WTC11 (cell line): ENCODE measurements at regions not wholly inside any gene's neighbourhood (a gene's known extent, or its start where the extent isn't known, plus 50 kb on each side); places are given as distances from the start of the nearest gene placed in this dataset.

ENCODE experiments used
- ATAC-seq: fragments of 200-7000 bp; cut with Tn5 transposase; 2 replicates; pipeline ENCODE4 v1.10.0; 2021; ENCODE audit warnings: mild to moderate bottlenecking, moderate library complexity
- CTCF ChIA-PET: fragments of 300-600 bp; sonication (Branson Sonifier 250); formaldehyde crosslinking; loops from one replicate; lab custom pipeline; 2021; ENCODE audit warnings: antibody characterized with exemption; lab: Charles Lee
- POLR2A ChIA-PET: fragments of 350-600 bp; sonication (Branson Sonifier 250); formaldehyde crosslinking; loops from one replicate; lab custom pipeline; 2021; ENCODE audit warnings: antibody characterized with exemption; lab: Charles Lee
- DNase-seq: peaks from one replicate; pipeline ENCODE4 v3.0.0; 2021; ENCODE audit warnings: low spot score
- H3K27ac Mint-ChIP-seq: 2 replicates; pipeline ENCODE4 v1.8.0; 2021; ENCODE audit warnings: mixed read lengths
- H3K27me3 Mint-ChIP-seq: 2 replicates; pipeline ENCODE4 v1.8.0; 2021; ENCODE audit warnings: low read depth, mild to moderate bottlenecking, moderate library complexity, mixed read lengths
- H3K36me3 Mint-ChIP-seq: 2 replicates; pipeline ENCODE4 v1.8.0; 2021; ENCODE audit warnings: mixed read lengths
- H3K4me1 Mint-ChIP-seq: 2 replicates; pipeline ENCODE4 v1.8.0; 2022; ENCODE audit warnings: mixed read lengths
- H3K4me3 Mint-ChIP-seq: 2 replicates; pipeline ENCODE4 v1.8.0; 2021; ENCODE audit warnings: mild to moderate bottlenecking, moderate library complexity, mixed read lengths
- H3K9me3 Mint-ChIP-seq: 2 replicates; pipeline ENCODE4 v1.8.0; 2021; ENCODE audit warnings: mixed read lengths
- CBFB ChIP-seq: sonication (generic); formaldehyde crosslinking; IDR thresholded peaks from 2 replicates; pipeline ENCODE4 v1.8.1; 2022; ENCODE audit warnings: mild to moderate bottlenecking, low read depth, missing genetic modification reagents
- JAZF1 ChIP-seq: fragments of 250-450 bp; sonication (Bioruptor Pico); IDR thresholded peaks from 2 replicates; pipeline ENCODE4 v1.9.0; 2021; ENCODE audit warnings: moderate library complexity, mild to moderate bottlenecking, inconsistent platforms
- MXD4 ChIP-seq: fragments of 250-450 bp; sonication (Bioruptor Pico); IDR thresholded peaks from 2 replicates; pipeline ENCODE4 v1.8.0; 2021; ENCODE audit warnings: mild to moderate bottlenecking, moderate library complexity, borderline replicate concordance
- NFATC4 ChIP-seq: fragments of 250-450 bp; sonication (Bioruptor Pico); IDR thresholded peaks from 2 replicates; pipeline ENCODE4 v1.9.0; 2021; ENCODE audit warnings: mild to moderate bottlenecking
- NFE2L1 ChIP-seq: sonication (generic); formaldehyde crosslinking; IDR thresholded peaks from 2 replicates; pipeline ENCODE4 v1.8.1; 2023; ENCODE audit warnings: missing genetic modification reagents
- NR2C2 ChIP-seq: sonication (generic); formaldehyde crosslinking; IDR thresholded peaks from 2 replicates; pipeline ENCODE4 v1.8.0; 2022; ENCODE audit warnings: mild to moderate bottlenecking, missing genetic modification reagents
- PRRX2 ChIP-seq: fragments of 250-450 bp; sonication (Bioruptor Pico); IDR thresholded peaks from 2 replicates; pipeline ENCODE4 v1.8.0; 2021; ENCODE audit warnings: mild to moderate bottlenecking
- SP1 ChIP-seq: sonication (generic); formaldehyde crosslinking; conservative IDR thresholded peaks from 2 replicates; pipeline ENCODE4 v1.8.1; 2022; ENCODE audit warnings: missing genetic modification reagents
- ZNF121 ChIP-seq: sonication (generic); formaldehyde crosslinking; IDR thresholded peaks from 2 replicates; pipeline ENCODE4 v1.8.0; 2023; ENCODE audit warnings: missing genetic modification reagents
- TF ChIP-seq, protein P1 (sequence below): sonication (generic); formaldehyde crosslinking; IDR thresholded peaks from 2 replicates; pipeline ENCODE4 v1.8.0; 2022; ENCODE audit warnings: mild to moderate bottlenecking, missing genetic modification reagents
- TF ChIP-seq, protein P2 (sequence below): sonication (generic); formaldehyde crosslinking; IDR thresholded peaks from 2 replicates; pipeline ENCODE4 v1.8.1; 2022; ENCODE audit warnings: low read depth, missing genetic modification reagents, borderline replicate concordance
- TF ChIP-seq, protein P3 (sequence below): sonication (generic); formaldehyde crosslinking; IDR thresholded peaks from 2 replicates; pipeline ENCODE4 v1.8.0; 2022; ENCODE audit warnings: mild to moderate bottlenecking, missing genetic modification reagents
- TF ChIP-seq, protein P4 (sequence below): fragments of 250-450 bp; sonication (Bioruptor Pico); IDR thresholded peaks from 2 replicates; pipeline ENCODE4 v1.8.0; 2021; ENCODE audit warnings: mild to moderate bottlenecking
- TF ChIP-seq, protein P5 (sequence below): fragments of 200-600 bp; IDR thresholded peaks from 2 replicates; pipeline ENCODE4 v1.8.0; 2022; ENCODE audit warnings: antibody characterized with exemption
- TF ChIP-seq, protein P6 (sequence below): fragments of 250-450 bp; sonication (Bioruptor Pico); IDR thresholded peaks from 2 replicates; pipeline ENCODE4 v1.9.0; 2021; ENCODE audit warnings: mild to moderate bottlenecking
- TF ChIP-seq, protein P7 (sequence below): sonication (generic); formaldehyde crosslinking; IDR thresholded peaks from 2 replicates; pipeline ENCODE4 v1.8.1; 2023; ENCODE audit warnings: mild to moderate bottlenecking, missing genetic modification reagents
- TF ChIP-seq, protein P8 (sequence below): sonication (generic); formaldehyde crosslinking; IDR thresholded peaks from 2 replicates; pipeline ENCODE4 v1.8.1; 2023; ENCODE audit warnings: mild to moderate bottlenecking, missing genetic modification reagents, borderline replicate concordance

DNA sequence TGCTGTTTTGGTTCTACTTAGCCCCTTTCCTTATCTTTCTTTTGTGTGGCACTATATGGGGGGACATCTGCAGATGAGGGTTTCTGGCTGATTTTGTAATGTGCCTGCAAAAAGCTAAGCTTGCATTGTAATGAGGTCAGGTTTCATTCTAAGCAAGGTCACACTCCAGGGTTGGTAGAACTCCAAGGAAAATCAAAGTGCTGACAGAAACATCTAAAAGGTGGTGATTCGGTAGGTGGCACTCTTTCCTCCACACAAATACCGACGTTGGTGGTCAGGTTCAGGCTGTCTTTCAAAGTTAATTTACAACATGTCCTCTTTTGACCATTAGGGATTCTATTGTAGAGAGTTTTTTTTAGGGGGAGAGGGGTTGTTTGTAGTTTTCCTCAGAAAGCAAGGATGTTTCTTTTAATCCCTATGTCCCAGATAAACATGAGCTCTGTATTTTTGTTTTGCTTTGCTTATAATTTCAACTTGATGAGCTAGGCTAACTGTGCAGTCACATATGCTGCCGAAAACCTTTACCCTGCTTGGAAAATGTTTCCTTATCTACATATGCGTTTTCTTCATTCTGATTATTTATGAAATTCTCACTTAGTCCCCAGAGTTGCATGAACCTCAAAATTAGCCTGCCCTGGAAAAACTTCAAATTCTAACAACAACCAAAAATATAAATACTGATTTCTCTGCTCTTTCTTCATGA lies 434.2 kb downstream of the PPARGC1A start:
- POLR2A ChIA-PET = no interaction called here
- DNase-seq (peak; percentile 24), ATAC-seq (peak; percentile 99)
- Mint-ChIP-seq H3K36me3 (no peaks in the 10 kb centered on the region), H3K9me3 (no peaks in the 10 kb centered on the region), H3K27me3 (no peaks in the 10 kb centered on the region; the same call in 1 of the 2 replicates), H3K4me1 (peaks cover 17% of the 10 kb centered on the region), H3K4me3 (no peak overlapping the region)
- CTCF ChIA-PET = interaction anchor here (0.9 to 1.7 kb wide), 5 partner anchors 21 to 477 kb away, joined by 3 to 9 read pairs (median 4); no protein-coding TSS in a partner anchor
- TF ChIP-seq PRRX2 (CRISPR knock-in tag) (no peak), NFATC4 (no peak), NR2C2 (CRISPR knock-in tag) (no peak)
- TF ChIP-seq, protein P1, sequence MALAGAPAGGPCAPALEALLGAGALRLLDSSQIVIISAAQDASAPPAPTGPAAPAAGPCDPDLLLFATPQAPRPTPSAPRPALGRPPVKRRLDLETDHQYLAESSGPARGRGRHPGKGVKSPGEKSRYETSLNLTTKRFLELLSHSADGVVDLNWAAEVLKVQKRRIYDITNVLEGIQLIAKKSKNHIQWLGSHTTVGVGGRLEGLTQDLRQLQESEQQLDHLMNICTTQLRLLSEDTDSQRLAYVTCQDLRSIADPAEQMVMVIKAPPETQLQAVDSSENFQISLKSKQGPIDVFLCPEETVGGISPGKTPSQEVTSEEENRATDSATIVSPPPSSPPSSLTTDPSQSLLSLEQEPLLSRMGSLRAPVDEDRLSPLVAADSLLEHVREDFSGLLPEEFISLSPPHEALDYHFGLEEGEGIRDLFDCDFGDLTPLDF (CRISPR knock-in tag) = no peak
- TF ChIP-seq, protein P2, sequence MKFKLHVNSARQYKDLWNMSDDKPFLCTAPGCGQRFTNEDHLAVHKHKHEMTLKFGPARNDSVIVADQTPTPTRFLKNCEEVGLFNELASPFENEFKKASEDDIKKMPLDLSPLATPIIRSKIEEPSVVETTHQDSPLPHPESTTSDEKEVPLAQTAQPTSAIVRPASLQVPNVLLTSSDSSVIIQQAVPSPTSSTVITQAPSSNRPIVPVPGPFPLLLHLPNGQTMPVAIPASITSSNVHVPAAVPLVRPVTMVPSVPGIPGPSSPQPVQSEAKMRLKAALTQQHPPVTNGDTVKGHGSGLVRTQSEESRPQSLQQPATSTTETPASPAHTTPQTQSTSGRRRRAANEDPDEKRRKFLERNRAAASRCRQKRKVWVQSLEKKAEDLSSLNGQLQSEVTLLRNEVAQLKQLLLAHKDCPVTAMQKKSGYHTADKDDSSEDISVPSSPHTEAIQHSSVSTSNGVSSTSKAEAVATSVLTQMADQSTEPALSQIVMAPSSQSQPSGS = no peak
- TF ChIP-seq, protein P3, sequence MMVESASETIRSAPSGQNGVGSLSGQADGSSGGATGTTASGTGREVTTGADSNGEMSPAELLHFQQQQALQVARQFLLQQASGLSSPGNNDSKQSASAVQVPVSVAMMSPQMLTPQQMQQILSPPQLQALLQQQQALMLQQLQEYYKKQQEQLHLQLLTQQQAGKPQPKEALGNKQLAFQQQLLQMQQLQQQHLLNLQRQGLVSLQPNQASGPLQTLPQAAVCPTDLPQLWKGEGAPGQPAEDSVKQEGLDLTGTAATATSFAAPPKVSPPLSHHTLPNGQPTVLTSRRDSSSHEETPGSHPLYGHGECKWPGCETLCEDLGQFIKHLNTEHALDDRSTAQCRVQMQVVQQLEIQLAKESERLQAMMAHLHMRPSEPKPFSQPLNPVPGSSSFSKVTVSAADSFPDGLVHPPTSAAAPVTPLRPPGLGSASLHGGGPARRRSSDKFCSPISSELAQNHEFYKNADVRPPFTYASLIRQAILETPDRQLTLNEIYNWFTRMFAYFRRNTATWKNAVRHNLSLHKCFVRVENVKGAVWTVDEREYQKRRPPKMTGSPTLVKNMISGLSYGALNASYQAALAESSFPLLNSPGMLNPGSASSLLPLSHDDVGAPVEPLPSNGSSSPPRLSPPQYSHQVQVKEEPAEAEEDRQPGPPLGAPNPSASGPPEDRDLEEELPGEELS (CRISPR knock-in tag) = no peak
- TF ChIP-seq, protein P4, sequence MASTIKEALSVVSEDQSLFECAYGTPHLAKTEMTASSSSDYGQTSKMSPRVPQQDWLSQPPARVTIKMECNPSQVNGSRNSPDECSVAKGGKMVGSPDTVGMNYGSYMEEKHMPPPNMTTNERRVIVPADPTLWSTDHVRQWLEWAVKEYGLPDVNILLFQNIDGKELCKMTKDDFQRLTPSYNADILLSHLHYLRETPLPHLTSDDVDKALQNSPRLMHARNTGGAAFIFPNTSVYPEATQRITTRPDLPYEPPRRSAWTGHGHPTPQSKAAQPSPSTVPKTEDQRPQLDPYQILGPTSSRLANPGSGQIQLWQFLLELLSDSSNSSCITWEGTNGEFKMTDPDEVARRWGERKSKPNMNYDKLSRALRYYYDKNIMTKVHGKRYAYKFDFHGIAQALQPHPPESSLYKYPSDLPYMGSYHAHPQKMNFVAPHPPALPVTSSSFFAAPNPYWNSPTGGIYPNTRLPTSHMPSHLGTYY (CRISPR knock-in tag) = no peak
- TF ChIP-seq, protein P5, sequence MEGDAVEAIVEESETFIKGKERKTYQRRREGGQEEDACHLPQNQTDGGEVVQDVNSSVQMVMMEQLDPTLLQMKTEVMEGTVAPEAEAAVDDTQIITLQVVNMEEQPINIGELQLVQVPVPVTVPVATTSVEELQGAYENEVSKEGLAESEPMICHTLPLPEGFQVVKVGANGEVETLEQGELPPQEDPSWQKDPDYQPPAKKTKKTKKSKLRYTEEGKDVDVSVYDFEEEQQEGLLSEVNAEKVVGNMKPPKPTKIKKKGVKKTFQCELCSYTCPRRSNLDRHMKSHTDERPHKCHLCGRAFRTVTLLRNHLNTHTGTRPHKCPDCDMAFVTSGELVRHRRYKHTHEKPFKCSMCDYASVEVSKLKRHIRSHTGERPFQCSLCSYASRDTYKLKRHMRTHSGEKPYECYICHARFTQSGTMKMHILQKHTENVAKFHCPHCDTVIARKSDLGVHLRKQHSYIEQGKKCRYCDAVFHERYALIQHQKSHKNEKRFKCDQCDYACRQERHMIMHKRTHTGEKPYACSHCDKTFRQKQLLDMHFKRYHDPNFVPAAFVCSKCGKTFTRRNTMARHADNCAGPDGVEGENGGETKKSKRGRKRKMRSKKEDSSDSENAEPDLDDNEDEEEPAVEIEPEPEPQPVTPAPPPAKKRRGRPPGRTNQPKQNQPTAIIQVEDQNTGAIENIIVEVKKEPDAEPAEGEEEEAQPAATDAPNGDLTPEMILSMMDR = no peak
- TF ChIP-seq, all 79 proteins: peak for 0
- H3K27ac Mint-ChIP-seq = no peak overlapping the region

DNA sequence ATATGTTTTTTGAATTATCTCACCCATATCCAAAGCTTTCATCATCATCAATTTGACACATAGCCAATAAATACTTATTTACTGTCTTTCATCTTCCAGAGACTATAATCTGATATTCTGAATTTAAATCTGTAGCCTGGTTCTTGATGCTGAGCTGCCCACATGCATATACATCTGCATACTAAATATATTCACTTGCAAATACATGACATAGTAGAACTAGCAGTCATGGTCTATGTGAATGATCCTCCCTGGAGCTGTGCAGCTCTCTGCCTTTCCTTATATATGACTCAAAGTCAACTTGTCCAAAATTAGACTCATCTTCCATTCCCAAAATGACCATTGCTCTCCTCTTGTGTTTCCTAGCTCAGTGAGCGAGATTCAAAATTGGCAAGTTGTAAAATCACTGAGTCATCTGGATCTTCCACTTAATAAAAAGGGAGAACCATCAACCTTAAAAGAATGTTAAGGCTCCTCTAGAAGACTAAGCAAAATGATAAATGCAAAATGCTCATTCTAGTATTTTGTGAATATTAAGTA lies 448.2 kb downstream of the PPARGC1A start:
- ATAC-seq (no peak), DNase-seq (no peak)
- Mint-ChIP-seq H3K4me3 (no peak overlapping the region), H3K27me3 (no peaks in the 10 kb centered on the region), H3K36me3 (no peaks in the 10 kb centered on the region), H3K9me3 (peaks cover 8% of the 10 kb centered on the region; the same call in 1 of the 2 replicates), H3K27ac (no peak overlapping the region), H3K4me1 (no peaks in the 10 kb centered on the region)
- CTCF ChIA-PET = no interaction called here
- POLR2A ChIA-PET = no interaction called here
- TF ChIP-seq SP1 (CRISPR knock-in tag) = no peak
- TF ChIP-seq ZNF121 (CRISPR knock-in tag) = no peak
- TF ChIP-seq, protein P6, sequence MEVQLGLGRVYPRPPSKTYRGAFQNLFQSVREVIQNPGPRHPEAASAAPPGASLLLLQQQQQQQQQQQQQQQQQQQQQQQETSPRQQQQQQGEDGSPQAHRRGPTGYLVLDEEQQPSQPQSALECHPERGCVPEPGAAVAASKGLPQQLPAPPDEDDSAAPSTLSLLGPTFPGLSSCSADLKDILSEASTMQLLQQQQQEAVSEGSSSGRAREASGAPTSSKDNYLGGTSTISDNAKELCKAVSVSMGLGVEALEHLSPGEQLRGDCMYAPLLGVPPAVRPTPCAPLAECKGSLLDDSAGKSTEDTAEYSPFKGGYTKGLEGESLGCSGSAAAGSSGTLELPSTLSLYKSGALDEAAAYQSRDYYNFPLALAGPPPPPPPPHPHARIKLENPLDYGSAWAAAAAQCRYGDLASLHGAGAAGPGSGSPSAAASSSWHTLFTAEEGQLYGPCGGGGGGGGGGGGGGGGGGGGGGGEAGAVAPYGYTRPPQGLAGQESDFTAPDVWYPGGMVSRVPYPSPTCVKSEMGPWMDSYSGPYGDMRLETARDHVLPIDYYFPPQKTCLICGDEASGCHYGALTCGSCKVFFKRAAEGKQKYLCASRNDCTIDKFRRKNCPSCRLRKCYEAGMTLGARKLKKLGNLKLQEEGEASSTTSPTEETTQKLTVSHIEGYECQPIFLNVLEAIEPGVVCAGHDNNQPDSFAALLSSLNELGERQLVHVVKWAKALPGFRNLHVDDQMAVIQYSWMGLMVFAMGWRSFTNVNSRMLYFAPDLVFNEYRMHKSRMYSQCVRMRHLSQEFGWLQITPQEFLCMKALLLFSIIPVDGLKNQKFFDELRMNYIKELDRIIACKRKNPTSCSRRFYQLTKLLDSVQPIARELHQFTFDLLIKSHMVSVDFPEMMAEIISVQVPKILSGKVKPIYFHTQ (CRISPR knock-in tag) = no peak
- TF ChIP-seq CBFB (CRISPR knock-in tag) = no peak
- no peak for TF ChIP-seq JAZF1 (CRISPR knock-in tag)
- no peak for TF ChIP-seq MXD4 (CRISPR knock-in tag)
- TF ChIP-seq, protein P7, sequence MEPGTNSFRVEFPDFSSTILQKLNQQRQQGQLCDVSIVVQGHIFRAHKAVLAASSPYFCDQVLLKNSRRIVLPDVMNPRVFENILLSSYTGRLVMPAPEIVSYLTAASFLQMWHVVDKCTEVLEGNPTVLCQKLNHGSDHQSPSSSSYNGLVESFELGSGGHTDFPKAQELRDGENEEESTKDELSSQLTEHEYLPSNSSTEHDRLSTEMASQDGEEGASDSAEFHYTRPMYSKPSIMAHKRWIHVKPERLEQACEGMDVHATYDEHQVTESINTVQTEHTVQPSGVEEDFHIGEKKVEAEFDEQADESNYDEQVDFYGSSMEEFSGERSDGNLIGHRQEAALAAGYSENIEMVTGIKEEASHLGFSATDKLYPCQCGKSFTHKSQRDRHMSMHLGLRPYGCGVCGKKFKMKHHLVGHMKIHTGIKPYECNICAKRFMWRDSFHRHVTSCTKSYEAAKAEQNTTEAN (CRISPR knock-in tag) = no peak
- TF ChIP-seq NFE2L1 = no peak
- TF ChIP-seq, protein P8, sequence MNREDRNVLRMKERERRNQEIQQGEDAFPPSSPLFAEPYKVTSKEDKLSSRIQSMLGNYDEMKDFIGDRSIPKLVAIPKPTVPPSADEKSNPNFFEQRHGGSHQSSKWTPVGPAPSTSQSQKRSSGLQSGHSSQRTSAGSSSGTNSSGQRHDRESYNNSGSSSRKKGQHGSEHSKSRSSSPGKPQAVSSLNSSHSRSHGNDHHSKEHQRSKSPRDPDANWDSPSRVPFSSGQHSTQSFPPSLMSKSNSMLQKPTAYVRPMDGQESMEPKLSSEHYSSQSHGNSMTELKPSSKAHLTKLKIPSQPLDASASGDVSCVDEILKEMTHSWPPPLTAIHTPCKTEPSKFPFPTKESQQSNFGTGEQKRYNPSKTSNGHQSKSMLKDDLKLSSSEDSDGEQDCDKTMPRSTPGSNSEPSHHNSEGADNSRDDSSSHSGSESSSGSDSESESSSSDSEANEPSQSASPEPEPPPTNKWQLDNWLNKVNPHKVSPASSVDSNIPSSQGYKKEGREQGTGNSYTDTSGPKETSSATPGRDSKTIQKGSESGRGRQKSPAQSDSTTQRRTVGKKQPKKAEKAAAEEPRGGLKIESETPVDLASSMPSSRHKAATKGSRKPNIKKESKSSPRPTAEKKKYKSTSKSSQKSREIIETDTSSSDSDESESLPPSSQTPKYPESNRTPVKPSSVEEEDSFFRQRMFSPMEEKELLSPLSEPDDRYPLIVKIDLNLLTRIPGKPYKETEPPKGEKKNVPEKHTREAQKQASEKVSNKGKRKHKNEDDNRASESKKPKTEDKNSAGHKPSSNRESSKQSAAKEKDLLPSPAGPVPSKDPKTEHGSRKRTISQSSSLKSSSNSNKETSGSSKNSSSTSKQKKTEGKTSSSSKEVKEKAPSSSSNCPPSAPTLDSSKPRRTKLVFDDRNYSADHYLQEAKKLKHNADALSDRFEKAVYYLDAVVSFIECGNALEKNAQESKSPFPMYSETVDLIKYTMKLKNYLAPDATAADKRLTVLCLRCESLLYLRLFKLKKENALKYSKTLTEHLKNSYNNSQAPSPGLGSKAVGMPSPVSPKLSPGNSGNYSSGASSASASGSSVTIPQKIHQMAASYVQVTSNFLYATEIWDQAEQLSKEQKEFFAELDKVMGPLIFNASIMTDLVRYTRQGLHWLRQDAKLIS (CRISPR knock-in tag) = no peak
